Endothelial cell of umbilical vein (primary cell): ENCODE measurements at regions not wholly inside any gene's neighbourhood (a gene's known extent, or its start where the extent isn't known, plus 50 kb on each side); places are given as distances from the start of the nearest gene placed in this dataset.

ENCODE experiments used
- EZH2 ChIP-seq: IDR thresholded peaks from 2 replicates; pipeline ENCODE4 v1.6.1; 2012; ENCODE audit warnings: borderline replicate concordance, low read depth, mild to moderate bottlenecking, moderate library complexity, low read length, inconsistent platforms; ENCODE audit not compliant: severe bottlenecking
- JUN ChIP-seq: IDR thresholded peaks from 2 replicates; pipeline ENCODE4 v1.6.1; 2011; ENCODE audit warnings: borderline replicate concordance, low read depth; ENCODE audit not compliant: insufficient read length, insufficient read depth
- POLR2A ChIP-seq: IDR thresholded peaks from 2 replicates; pipeline ENCODE4 v1.6.1; 2012; ENCODE audit warnings: low read depth, mild to moderate bottlenecking, control low read depth, low read length
- POLR2AphosphoS5 ChIP-seq: IDR thresholded peaks from 2 replicates; pipeline ENCODE4 v1.6.1; 2012; ENCODE audit warnings: low read depth, mild to moderate bottlenecking, control low read depth, low read length, moderate library complexity; ENCODE audit not compliant: insufficient read depth
- TF ChIP-seq, protein P1 (sequence below), 2 donors: IDR thresholded peaks; 1 replicate in 1 of 2; 2 replicates in 1 of 2; pipeline ENCODE4 v1.5.1; 2011; ENCODE audit warnings: low read length in 2 of 2, mild to moderate bottlenecking in 2 of 2, moderate library complexity in 2 of 2, control low read depth in 1 of 2, inconsistent platforms in 1 of 2, low read depth in 1 of 2; ENCODE audit not compliant: insufficient read depth in 1 of 2; ENCODE audit errors: extremely low read depth in 1 of 2

DNA sequence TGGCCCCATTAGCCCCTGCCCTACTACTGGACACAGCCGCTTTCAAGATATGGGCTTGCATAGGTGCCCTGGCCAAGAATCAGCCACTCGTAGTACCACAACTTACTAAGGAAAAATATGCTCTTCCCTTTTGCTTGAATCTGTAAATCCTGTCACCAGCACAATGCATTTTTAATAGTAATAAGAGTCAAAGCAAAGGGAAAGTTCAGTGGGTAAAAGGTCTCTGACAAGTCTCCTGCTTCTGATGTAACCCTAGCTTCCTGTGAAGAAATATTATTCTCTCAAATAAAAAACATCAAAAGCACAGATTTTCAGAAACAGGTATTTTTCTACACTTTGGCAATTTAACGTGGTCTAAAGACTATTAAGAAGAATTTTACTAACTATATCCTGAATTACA is 373.8 kb downstream of the GJA1 start:
- TF ChIP-seq POLR2A (no peak), POLR2AphosphoS5 (no peak), EZH2 (no peak), JUN (no peak)
- TF ChIP-seq, protein P1, sequence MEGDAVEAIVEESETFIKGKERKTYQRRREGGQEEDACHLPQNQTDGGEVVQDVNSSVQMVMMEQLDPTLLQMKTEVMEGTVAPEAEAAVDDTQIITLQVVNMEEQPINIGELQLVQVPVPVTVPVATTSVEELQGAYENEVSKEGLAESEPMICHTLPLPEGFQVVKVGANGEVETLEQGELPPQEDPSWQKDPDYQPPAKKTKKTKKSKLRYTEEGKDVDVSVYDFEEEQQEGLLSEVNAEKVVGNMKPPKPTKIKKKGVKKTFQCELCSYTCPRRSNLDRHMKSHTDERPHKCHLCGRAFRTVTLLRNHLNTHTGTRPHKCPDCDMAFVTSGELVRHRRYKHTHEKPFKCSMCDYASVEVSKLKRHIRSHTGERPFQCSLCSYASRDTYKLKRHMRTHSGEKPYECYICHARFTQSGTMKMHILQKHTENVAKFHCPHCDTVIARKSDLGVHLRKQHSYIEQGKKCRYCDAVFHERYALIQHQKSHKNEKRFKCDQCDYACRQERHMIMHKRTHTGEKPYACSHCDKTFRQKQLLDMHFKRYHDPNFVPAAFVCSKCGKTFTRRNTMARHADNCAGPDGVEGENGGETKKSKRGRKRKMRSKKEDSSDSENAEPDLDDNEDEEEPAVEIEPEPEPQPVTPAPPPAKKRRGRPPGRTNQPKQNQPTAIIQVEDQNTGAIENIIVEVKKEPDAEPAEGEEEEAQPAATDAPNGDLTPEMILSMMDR (IDR thresholded peaks at IDR 0.05; ENCODE audit: extremely low read depth in 1 of 2, insufficient read depth in 1 of 2, low read depth in 1 of 2, low read length in 2 of 2): no peak
